CD14-positive monocyte (primary cell): ENCODE measurements at regions not wholly inside any gene's neighbourhood (a gene's known extent, or its start where the extent isn't known, plus 50 kb on each side); places are given as distances from the start of the nearest gene placed in this dataset.

ENCODE experiments used
- DNase-seq, 3 donors: peaks; one replicate each; pipeline ENCODE4 v3.0.0-alpha.2; 2011 to 2022
- H2AFZ ChIP-seq: 2 replicates; pipeline ENCODE4 v1.6.0; 2012; ENCODE audit warnings: mild to moderate bottlenecking, low read depth, low read length, inconsistent platforms; ENCODE audit not compliant: insufficient read depth, poor library complexity, severe bottlenecking
- H3K27ac ChIP-seq, 2 donors: 1 replicate in 1 of 2; 2 replicates in 1 of 2; pipeline ENCODE4 v1.5.1; 2012 to 2013; ENCODE audit warnings: low read length in 2 of 2, control low read depth in 1 of 2, inconsistent platforms in 1 of 2, low read depth in 1 of 2, mild to moderate bottlenecking in 1 of 2
- H3K27me3 ChIP-seq, 2 donors: one replicate each; pipeline versions ENCODE4 v1.6.0 to v1.6.1; 2011 to 2013; ENCODE audit warnings: low read length in 2 of 2; ENCODE audit not compliant: control insufficient read depth in 2 of 2, insufficient read depth in 2 of 2
- H3K36me3 ChIP-seq, 2 donors: replicated peaks in 1 of 2; 1 replicate in 1 of 2; 2 replicates in 1 of 2; pipeline versions ENCODE4 v1.5.1 to v1.6.1; 2012 to 2013; ENCODE audit warnings: low read length in 2 of 2, control low read depth in 1 of 2, inconsistent platforms in 1 of 2, mild to moderate bottlenecking in 1 of 2; ENCODE audit not compliant: insufficient read depth in 2 of 2, control insufficient read depth in 1 of 2
- H3K4me1 ChIP-seq, 2 donors: 1 replicate in 1 of 2; 2 replicates in 1 of 2; pipeline versions ENCODE4 v1.5.1 to v1.6.1; 2012 to 2013; ENCODE audit warnings: low read length in 2 of 2, control low read depth in 1 of 2, inconsistent platforms in 1 of 2, mild to moderate bottlenecking in 1 of 2, moderate library complexity in 1 of 2; ENCODE audit not compliant: insufficient read depth in 2 of 2, control insufficient read depth in 1 of 2
- H3K4me2 ChIP-seq: replicated peaks from 2 replicates; pipeline ENCODE3; 2012; ENCODE audit warnings: low read length, moderate library complexity, mild to moderate bottlenecking; ENCODE audit not compliant: poor library complexity, severe bottlenecking; ENCODE audit errors: extremely low read depth
- H3K4me3 ChIP-seq, 3 experiments: fragments of 200-600 bp in 1 of 3; sonication (generic) in 1 of 3; replicated peaks in 1 of 3; 1 replicate in 2 of 3; 2 replicates in 1 of 3; pipeline ENCODE4 v1.5.1; 2011 to 2013; ENCODE audit warnings: low read length in 3 of 3, mild to moderate bottlenecking in 3 of 3, control low read depth in 2 of 3, low read depth in 2 of 3, inconsistent platforms in 1 of 3, moderate library complexity in 1 of 3
- H3K79me2 ChIP-seq: 2 replicates; pipeline ENCODE4 v1.6.0; 2012; ENCODE audit warnings: mild to moderate bottlenecking, control low read depth, inconsistent platforms, low read length, moderate library complexity; ENCODE audit not compliant: insufficient read depth
- H3K9ac ChIP-seq: 2 replicates; pipeline ENCODE4 v1.6.0; 2017; ENCODE audit warnings: low read length, mild to moderate bottlenecking; ENCODE audit not compliant: insufficient read depth, poor library complexity, severe bottlenecking
- H3K9me3 ChIP-seq, 2 donors: replicated peaks in 1 of 2; 1 replicate in 1 of 2; 2 replicates in 1 of 2; pipeline versions ENCODE4 v1.5.1 to v1.6.1; 2012 to 2013; ENCODE audit warnings: low read length in 2 of 2, control low read depth in 1 of 2; ENCODE audit not compliant: control insufficient read depth in 1 of 2, insufficient read depth in 1 of 2
- H4K20me1 ChIP-seq: 2 replicates; pipeline ENCODE4 v1.6.0; 2012; ENCODE audit warnings: mild to moderate bottlenecking, low read length, control low read depth, moderate library complexity; ENCODE audit not compliant: insufficient read depth
- H3K27ac Mint-ChIP-seq, 7 donors: one replicate each; pipeline ENCODE4 v1.8.0; 2020; ENCODE audit warnings: mild to moderate bottlenecking in 7 of 7, mixed read lengths in 7 of 7, moderate library complexity in 6 of 7, inconsistent platforms in 2 of 7
- H3K27me3 Mint-ChIP-seq, 3 donors: one replicate each; pipeline ENCODE4 v1.8.0; 2021 to 2022; ENCODE audit warnings: low read depth in 3 of 3, mild to moderate bottlenecking in 3 of 3, mixed read lengths in 3 of 3, moderate library complexity in 3 of 3, inconsistent platforms in 1 of 3
- H3K36me3 Mint-ChIP-seq, 2 donors: one replicate each; pipeline ENCODE4 v1.8.0; 2020; ENCODE audit warnings: mixed read lengths in 2 of 2, inconsistent platforms in 1 of 2, mild to moderate bottlenecking in 1 of 2
- H3K4me1 Mint-ChIP-seq: one replicate; pipeline ENCODE4 v1.8.0; 2020; ENCODE audit warnings: mild to moderate bottlenecking, mixed read lengths
- H3K4me3 Mint-ChIP-seq, 2 donors: one replicate each; pipeline ENCODE4 v1.8.0; 2020; ENCODE audit warnings: mild to moderate bottlenecking in 2 of 2, mixed read lengths in 2 of 2, moderate library complexity in 1 of 2
- H3K9me3 Mint-ChIP-seq, 7 donors: one replicate each; pipeline ENCODE4 v1.8.0; 2020 to 2022; ENCODE audit warnings: mixed read lengths in 7 of 7, mild to moderate bottlenecking in 6 of 7, moderate library complexity in 6 of 7, inconsistent platforms in 2 of 7
- WGBS: methylation state at CpG from one replicate; pipeline ENCODE4 v1.1.5; 2013; ENCODE audit warnings: missing lambda C conversion rate; ENCODE audit not compliant: insufficient coverage; 5-methylcytosine and 5-hydroxymethylcytosine counted together
- intact Hi-C, 2 donors: fragments of 100-400 bp; cut with micrococcal nuclease; formaldehyde crosslinking; loops; one replicate each; pipeline versions ENCODE4 v1.15.0 to v1.15.1; 2023
- TF ChIP-seq, protein P1 (sequence below): fragments of 200-600 bp; IDR thresholded peaks from one replicate; pipeline ENCODE4 v1.8.0; 2022; ENCODE audit warnings: antibody characterized with exemption, mild to moderate bottlenecking

DNA sequence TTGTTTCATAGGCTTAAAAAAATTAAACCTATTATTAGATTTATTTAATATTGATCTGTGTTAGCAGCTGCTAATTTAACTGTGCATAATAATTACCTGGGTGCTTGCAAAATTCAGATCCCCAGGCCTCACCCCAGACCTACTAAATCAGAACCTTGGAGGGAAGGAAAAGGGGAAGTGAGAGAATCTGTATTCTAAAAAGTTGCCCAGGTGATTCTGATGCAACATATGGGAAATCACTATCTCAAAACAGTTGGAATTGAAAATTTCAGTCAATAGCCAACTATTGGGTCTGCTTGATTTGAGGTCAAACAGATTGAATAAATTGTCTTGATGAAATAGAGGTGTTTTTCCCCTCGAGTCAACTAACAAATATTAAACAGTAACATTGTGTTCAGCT, 538.5 kb upstream of the ADAMTS9 start:
- Mint-ChIP-seq H3K9me3 (peaks cover 0 to 5% (median 0%) of the 10 kb centered on the region in 7 donors), H3K4me1 (no peaks in the 10 kb centered on the region), H3K36me3 (no peaks in the 10 kb centered on the region), H3K27ac (no peak overlapping the region), H3K4me3 (no peak overlapping the region), H3K27me3 (peaks cover 0 to 2% (median 1%) of the 10 kb centered on the region in 3 donors)
- Histone ChIP-seq H3K4me1 (no peaks in the 10 kb centered on the region), H3K36me3 (no peaks in the 10 kb centered on the region), H3K9ac (no peak overlapping the region), H3K27ac (no peak overlapping the region), H3K79me2 (no peaks in the 10 kb centered on the region), H3K27me3 (no peaks in the 10 kb centered on the region), H4K20me1 (no peaks in the 10 kb centered on the region), H2AFZ (no peak overlapping the region), H3K9me3 (peaks cover 0 to 5% of the 10 kb centered on the region in 2 donors), H3K4me3 (no peak overlapping the region), H3K4me2 (no peak overlapping the region)
- no CpG with 5 or more reads among the region's 1 CpG for WGBS
- DNase-seq: no peak
- TF ChIP-seq, protein P1, sequence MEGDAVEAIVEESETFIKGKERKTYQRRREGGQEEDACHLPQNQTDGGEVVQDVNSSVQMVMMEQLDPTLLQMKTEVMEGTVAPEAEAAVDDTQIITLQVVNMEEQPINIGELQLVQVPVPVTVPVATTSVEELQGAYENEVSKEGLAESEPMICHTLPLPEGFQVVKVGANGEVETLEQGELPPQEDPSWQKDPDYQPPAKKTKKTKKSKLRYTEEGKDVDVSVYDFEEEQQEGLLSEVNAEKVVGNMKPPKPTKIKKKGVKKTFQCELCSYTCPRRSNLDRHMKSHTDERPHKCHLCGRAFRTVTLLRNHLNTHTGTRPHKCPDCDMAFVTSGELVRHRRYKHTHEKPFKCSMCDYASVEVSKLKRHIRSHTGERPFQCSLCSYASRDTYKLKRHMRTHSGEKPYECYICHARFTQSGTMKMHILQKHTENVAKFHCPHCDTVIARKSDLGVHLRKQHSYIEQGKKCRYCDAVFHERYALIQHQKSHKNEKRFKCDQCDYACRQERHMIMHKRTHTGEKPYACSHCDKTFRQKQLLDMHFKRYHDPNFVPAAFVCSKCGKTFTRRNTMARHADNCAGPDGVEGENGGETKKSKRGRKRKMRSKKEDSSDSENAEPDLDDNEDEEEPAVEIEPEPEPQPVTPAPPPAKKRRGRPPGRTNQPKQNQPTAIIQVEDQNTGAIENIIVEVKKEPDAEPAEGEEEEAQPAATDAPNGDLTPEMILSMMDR: no peak
- intact Hi-C loops: no loop called here

DNA sequence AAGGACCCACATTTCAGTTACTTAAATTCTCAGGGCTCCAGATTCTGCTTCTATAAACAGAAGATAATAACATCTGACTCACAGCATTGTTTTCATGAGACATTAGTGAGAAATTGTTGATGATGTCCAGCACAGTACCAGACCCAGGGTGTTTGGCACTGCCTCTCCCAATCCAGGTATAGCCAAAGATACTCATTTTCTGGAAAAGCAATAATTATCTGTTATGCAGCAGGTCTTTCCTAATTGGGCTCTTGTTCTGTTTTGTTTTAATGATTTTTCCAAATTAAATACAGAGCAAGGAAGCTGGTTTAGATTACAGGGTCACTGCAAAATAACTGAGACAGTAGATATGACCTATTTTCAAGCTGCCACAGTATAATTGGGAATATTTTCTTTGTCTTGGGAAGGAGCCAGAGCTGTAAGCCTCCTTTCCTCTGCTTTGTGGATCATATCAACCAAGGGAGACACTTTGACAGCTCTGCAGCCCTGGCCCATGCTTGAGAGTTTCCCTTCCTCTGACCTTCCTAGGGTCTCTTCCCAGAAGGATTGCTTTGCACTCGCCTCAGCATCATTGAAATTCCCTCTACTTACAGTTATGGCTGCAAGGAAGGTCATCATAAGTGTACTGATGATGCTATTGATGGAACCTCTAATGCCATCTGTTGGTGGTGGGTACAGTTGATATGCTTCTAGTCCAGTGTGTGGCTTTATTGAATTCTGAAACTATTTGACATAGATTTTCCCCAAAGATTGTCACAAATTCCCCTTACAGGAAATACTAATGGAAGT, 522.4 kb upstream of the ADAMTS9 start:
- intact Hi-C loops: no loop called here
- H3K36me3 Mint-ChIP-seq: no peaks in the 10 kb centered on the region
- Histone ChIP-seq H3K79me2 (no peaks in the 10 kb centered on the region), H3K9ac (no peak overlapping the region), H3K4me2 (no peak overlapping the region), H2AFZ (no peak overlapping the region), H3K36me3 (no peaks in the 10 kb centered on the region), H3K9me3 (peaks cover 3 to 13% of the 10 kb centered on the region in 2 donors), H4K20me1 (no peaks in the 10 kb centered on the region), H3K4me1 (no peaks in the 10 kb centered on the region), H3K27ac (no peak overlapping the region), H3K27me3 (no peaks in the 10 kb centered on the region), H3K4me3 (no peak overlapping the region)
- no CpG with 5 or more reads among the region's 1 CpG for WGBS
- no peak overlapping the region for H3K27ac Mint-ChIP-seq
- no peak for DNase-seq
- H3K4me3 Mint-ChIP-seq: no peak overlapping the region
- H3K4me1 Mint-ChIP-seq: no peaks in the 10 kb centered on the region
- peaks cover 0 to 11% (median 5%) of the 10 kb centered on the region in 7 donors for H3K9me3 Mint-ChIP-seq
- TF ChIP-seq, protein P1: no peak
- H3K27me3 Mint-ChIP-seq: no peaks in the 10 kb centered on the region
